ENCODE measurements at regions not wholly inside any gene's neighbourhood (a gene's known extent, or its start where the extent isn't known, plus 50 kb on each side); places are given as distances from the start of the nearest gene placed in this dataset.

- no peak for DNase-seq (ENCODE audit: low read depth)
- TF ChIP-seq CTCF (conservative IDR thresholded peaks at IDR 0.05; ENCODE audit: control insufficient read depth, insufficient read depth, low read depth, low read length), result no peak
- H3K4me3 ChIP-seq (ENCODE audit: control insufficient read depth, low read depth, low read length), result no peak overlapping the region
These were observed 136.7 kb upstream of the CHL1 start for GRCh38 chr3:59854-60253.

GRCh38 chr3:63095-63765, 133.3 kb upstream of the CHL1 start:
- DNase-seq (ENCODE audit: low read depth), result peak; percentile 41
- no peak for TF ChIP-seq CTCF (conservative IDR thresholded peaks at IDR 0.05; ENCODE audit: control insufficient read depth, insufficient read depth, low read depth, low read length)
- H3K4me3 ChIP-seq (ENCODE audit: control insufficient read depth, low read depth, low read length), result no peak overlapping the region

GRCh38 chr3:69690-70089, 126.9 kb upstream of the CHL1 start:
- H3K4me3 ChIP-seq (ENCODE audit: control insufficient read depth, low read depth, low read length), result no peak overlapping the region
- no peak for TF ChIP-seq CTCF (conservative IDR thresholded peaks at IDR 0.05; ENCODE audit: control insufficient read depth, insufficient read depth, low read depth, low read length)
- DNase-seq (ENCODE audit: low read depth), result peak; percentile 78

- no peak overlapping the region for H3K4me3 ChIP-seq (ENCODE audit: control insufficient read depth, low read depth, low read length)
- TF ChIP-seq CTCF (conservative IDR thresholded peaks at IDR 0.05; ENCODE audit: control insufficient read depth, insufficient read depth, low read depth, low read length), result no peak
- peak; percentile 40 for DNase-seq (ENCODE audit: low read depth)
These were observed 123.8 kb upstream of the CHL1 start for GRCh38 chr3:72776-73175.

DNA sequence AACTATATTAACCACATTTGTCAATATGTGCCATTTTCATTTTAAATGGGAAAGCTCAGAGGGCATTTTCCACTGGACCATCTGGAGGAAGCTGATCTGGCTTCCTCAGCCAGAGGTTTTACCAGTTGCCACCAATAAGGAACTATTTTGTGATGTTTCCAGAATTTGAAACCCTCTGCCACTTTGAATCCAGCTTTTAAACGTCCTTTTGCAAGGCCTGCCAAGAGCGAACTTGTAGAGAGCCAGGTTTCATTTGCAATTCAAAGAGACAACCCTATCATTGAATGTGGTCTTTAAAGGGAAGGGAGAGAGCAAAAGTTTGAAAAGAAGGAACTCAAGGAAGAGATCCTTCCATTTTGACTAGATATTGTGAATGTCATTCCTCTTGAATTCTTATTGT, 123.3 kb upstream of the CHL1 start:
- H3K4me3 ChIP-seq (ENCODE audit: control insufficient read depth, low read depth, low read length), result no peak overlapping the region

GRCh38 chr3:74676-75243, 121.8 kb upstream of the CHL1 start:
- no peak for TF ChIP-seq CTCF (conservative IDR thresholded peaks at IDR 0.05; ENCODE audit: control insufficient read depth, insufficient read depth, low read depth, low read length)
- H3K4me3 ChIP-seq (ENCODE audit: control insufficient read depth, low read depth, low read length), result no peak overlapping the region
- DNase-seq (ENCODE audit: low read depth), result peak; percentile 20

More for the DNA sequence above, 123.3 kb upstream of the CHL1 start:
- DNase-seq (ENCODE audit: low read depth), result no peak
- no peak for TF ChIP-seq CTCF (conservative IDR thresholded peaks at IDR 0.05; ENCODE audit: control insufficient read depth, insufficient read depth, low read depth, low read length)

Data from fibroblast of mammary gland (primary cell).